Activated CD4-positive, alpha-beta memory T cell treated with anti-CD3 and anti-CD28 coated beads, Interleukin-2, amount 10 ng/mL, durations not matched to agents 7 days and 5 days (primary cell): ENCODE measurements at regions not wholly inside any gene's neighbourhood (a gene's known extent, or its start where the extent isn't known, plus 50 kb on each side); places are given as distances from the start of the nearest gene placed in this dataset.
"Not testable (repeated sequence)": the region's sequence is repeated elsewhere in the genome, so short reads cannot be mapped to it uniquely, and the experiment has no call there.

Source experiments
- CTCF ChIA-PET: fragments of 350-600 bp; sonication (Branson Sonifier 250); formaldehyde crosslinking; loops from one replicate; lab custom pipeline; 2021; ENCODE audit warnings: antibody characterized with exemption, inconsistent platforms; lab: Charles Lee
- POLR2A ChIA-PET: fragments of 350-600 bp; sonication (Branson Sonifier 250); formaldehyde crosslinking; loops from one replicate; lab custom pipeline; 2021; ENCODE audit warnings: antibody characterized with exemption; lab: Charles Lee
- DNase-seq: peaks from one replicate; pipeline ENCODE4 v3.0.0-alpha.2; 2020
- H3K27ac Mint-ChIP-seq: one replicate; pipeline ENCODE4 v1.8.0; 2021; ENCODE audit warnings: mild to moderate bottlenecking, mixed read lengths
- H3K27me3 Mint-ChIP-seq: one replicate; pipeline ENCODE4 v1.8.0; 2021; ENCODE audit warnings: mixed read lengths
- H3K36me3 Mint-ChIP-seq: one replicate; pipeline ENCODE4 v1.8.0; 2021; ENCODE audit warnings: low read depth, mixed read lengths
- H3K4me1 Mint-ChIP-seq: one replicate; pipeline ENCODE4 v1.8.0; 2021; ENCODE audit warnings: mixed read lengths
- H3K4me3 Mint-ChIP-seq: one replicate; pipeline ENCODE4 v1.8.0; 2021; ENCODE audit warnings: mild to moderate bottlenecking, mixed read lengths
- H3K9me3 Mint-ChIP-seq: one replicate; pipeline ENCODE4 v1.8.0; 2021; ENCODE audit warnings: mixed read lengths

DNA sequence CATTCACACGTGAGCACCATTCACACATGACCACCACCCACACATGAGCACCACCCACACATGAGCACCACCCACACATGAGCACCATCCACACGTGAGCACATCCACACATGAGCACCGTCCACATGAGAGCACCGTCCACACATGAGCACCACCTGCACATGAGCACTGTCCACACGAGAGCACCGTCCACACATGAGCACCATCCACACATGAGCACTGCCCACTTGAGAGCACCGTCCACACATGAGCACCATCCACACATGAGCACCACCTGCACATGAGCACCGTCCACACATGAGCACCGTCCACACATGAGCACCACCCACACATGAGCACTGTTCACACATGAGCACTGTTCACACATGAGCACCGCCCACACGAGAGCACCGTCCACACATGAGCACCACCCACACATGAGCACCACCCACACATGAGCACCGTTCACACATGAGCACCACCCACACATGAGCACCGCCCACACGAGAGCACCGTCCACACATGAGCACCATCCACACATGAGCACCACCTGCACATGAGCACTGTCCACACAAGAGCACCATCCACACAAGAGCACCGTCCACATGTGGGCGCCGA is 471.3 kb upstream of the SALL3 start:
- H3K36me3 Mint-ChIP-seq, DNase-seq, H3K27ac Mint-ChIP-seq, H3K4me1 Mint-ChIP-seq, POLR2A ChIA-PET, CTCF ChIA-PET, H3K27me3 Mint-ChIP-seq, H3K4me3 Mint-ChIP-seq: not testable (repeated sequence)
- H3K9me3 Mint-ChIP-seq, result peaks cover 16% of the 10 kb centered on the region

DNA sequence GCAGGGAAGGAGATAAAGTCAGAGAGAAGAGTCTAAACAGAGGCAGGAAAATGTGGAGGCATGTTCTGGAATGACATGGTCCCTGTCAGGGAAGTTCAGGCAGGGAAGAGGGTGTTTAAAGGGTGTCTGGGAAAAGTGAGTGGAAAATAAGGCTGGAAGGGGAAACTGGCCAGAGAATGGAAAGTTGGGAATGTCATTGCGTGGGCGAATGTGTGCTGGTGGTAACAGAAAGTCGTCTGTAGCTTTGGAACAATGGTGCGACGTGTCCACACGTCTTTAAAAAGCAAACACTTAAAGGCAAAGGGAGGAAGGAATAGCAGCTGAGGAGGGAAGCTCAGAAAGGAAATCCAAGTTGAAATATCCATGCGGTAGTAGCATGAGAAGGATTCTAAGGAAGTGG is 469.5 kb upstream of the SALL3 start:
- Mint-ChIP-seq H3K27ac (no peak overlapping the region), H3K27me3 (no peaks in the 10 kb centered on the region), H3K36me3 (no peaks in the 10 kb centered on the region), H3K9me3 (peaks cover 16% of the 10 kb centered on the region), H3K4me1 (no peaks in the 10 kb centered on the region), H3K4me3 (no peak overlapping the region)
- CTCF ChIA-PET, result no interaction called here
- no peak for DNase-seq
- POLR2A ChIA-PET, result no interaction called here

DNA sequence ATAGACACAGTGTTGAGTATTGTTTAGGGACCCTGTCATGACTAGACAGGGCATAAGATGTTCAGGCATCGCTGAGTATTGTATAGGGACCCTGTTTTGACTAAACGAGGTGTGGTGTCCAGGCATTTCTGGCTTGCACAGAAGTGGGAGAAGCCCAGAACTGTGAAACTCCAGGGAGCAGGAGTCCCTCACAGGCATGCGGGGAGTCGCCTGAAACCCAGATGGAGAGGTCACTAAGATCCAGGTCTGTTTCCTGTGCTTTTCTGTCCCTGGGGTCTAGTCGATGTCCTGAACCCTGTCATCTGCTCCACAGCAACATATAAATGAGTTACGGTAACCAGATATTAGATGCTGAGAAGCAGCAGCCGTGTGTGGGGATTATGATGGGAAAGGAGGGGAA is 469.0 kb upstream of the SALL3 start:
- no peak overlapping the region for H3K27ac Mint-ChIP-seq
- peaks cover 16% of the 10 kb centered on the region for H3K9me3 Mint-ChIP-seq

DNA sequence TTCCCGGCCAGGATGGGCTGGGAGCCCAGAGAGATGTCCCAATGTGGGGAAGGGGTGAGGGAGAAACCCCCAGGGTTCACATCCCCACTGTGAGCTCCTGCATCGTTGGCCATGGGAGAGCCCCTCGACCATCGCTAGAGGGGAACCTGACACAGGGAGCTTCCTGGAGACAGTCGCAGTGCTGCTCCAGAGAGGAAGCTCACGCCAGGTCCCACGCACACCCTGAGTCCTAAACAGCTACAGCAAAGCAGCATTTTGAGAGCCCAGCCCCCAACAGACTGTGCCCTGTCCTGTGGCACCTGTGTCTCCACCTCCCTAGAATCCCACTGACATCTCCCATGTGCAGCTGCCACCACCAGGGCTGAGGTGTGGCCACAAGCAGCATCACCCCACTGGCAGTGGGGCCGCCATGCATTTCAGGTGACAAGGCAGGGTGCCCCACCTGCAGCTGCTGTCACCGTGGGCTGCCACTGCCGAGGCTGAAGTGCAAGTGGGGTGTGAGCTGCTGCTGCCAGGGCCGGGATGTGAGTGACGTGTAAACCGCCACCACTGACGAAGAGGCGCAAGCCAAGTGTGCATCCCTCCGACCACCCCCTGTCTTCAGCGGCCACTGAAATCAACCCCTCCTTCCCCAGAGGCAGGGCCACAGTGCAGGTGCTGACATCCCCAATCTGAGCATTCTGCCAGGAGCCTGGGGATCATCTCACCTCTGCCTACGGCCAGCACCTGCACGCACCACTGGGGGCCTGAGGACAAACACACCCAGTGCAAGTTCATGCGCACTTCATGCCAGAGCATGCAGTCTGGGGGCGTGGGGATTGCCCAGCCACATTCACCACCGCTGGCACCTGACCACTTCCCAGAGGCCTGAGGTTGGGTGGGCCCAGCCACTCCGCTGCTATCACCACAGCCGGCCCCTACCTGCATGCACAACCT is 467.7 kb upstream of the SALL3 start:
- POLR2A ChIA-PET, result no interaction called here
- H3K4me1 Mint-ChIP-seq, result no peaks in the 10 kb centered on the region

More for the DNA sequence above, 469.0 kb upstream of the SALL3 start:
- Mint-ChIP-seq H3K4me1 (no peaks in the 10 kb centered on the region), H3K27me3 (no peaks in the 10 kb centered on the region), H3K36me3 (no peaks in the 10 kb centered on the region), H3K4me3 (no peak overlapping the region)
- DNase-seq, result no peak
- ChIA-PET CTCF (no interaction called here), POLR2A (no interaction called here)

DNA sequence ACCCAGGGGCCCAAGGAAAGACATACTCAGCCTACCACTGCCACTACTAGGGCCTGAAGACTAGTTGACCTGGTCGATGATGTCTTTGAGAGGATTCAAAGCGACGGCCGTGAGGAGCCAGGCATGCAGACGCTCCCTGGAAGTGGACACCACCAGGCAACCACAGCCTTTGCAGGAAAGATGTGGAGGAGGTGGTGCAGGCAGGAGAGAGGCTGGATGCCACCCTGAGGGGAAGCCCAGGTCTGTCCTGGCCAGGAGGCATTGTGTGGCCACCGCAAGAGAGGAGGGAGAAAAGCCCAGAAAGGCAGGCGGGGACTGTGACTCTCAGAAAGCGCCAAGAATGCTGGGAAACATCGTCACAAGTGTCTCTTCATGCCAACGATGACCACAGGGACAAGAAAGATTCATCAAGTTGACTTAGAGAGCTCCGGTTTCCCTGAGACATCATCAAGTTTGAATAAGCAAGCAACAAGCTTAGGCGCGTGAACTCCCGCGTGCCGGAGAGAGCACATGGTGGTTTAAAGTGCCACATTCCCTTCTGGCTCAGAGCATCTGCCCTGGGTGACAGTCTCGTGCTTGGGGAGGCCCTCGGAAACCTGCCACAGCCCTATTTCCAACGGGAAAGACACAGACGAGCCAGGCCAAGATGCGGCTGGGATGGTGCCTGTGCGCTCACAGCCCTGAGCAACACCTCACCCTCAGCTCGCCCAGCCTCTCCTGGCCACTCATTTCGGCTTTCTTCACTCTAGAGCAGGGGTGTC is 464.5 kb upstream of the SALL3 start:
- ChIA-PET POLR2A (no interaction called here), CTCF (no interaction called here)
- no peak for DNase-seq
- Mint-ChIP-seq H3K27ac (no peak overlapping the region), H3K27me3 (no peaks in the 10 kb centered on the region), H3K9me3 (peaks cover 9% of the 10 kb centered on the region), H3K4me3 (no peak overlapping the region), H3K36me3 (no peaks in the 10 kb centered on the region), H3K4me1 (no peaks in the 10 kb centered on the region)

More for the DNA sequence above, 467.7 kb upstream of the SALL3 start:
- H3K9me3 Mint-ChIP-seq, result peaks cover 9% of the 10 kb centered on the region
- no peaks in the 10 kb centered on the region for H3K27me3 Mint-ChIP-seq
- no peak overlapping the region for H3K27ac Mint-ChIP-seq
- DNase-seq, result no peak
- CTCF ChIA-PET, result no interaction called here
- no peak overlapping the region for H3K4me3 Mint-ChIP-seq
- H3K36me3 Mint-ChIP-seq, result no peaks in the 10 kb centered on the region

DNA sequence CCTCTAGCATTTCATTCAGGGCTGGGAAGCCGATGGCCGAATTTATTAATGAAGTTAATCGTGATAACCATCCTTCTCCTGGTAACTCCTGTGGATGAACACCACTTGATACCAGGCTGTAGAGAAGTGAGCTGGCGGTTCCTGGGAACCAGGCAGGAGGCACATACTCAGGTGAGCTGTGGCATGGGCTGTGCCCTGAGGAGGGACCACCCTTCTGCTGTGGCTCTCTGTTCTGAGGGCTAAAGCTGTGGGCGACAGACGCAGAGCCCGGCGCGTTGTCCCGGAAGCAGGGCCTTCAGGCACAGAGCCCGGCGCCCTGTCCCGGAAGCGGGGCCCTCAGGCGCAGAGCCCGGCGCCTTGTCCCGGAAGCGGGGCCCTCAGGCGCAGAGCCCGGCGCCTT is 462.3 kb upstream of the SALL3 start:
- Mint-ChIP-seq H3K4me1 (no peaks in the 10 kb centered on the region), H3K27ac (no peak overlapping the region), H3K27me3 (no peaks in the 10 kb centered on the region), H3K4me3 (no peak overlapping the region), H3K36me3 (no peaks in the 10 kb centered on the region), H3K9me3 (peaks cover 12% of the 10 kb centered on the region)
- ChIA-PET CTCF (no interaction called here), POLR2A (no interaction called here)
- DNase-seq, result no peak

DNA sequence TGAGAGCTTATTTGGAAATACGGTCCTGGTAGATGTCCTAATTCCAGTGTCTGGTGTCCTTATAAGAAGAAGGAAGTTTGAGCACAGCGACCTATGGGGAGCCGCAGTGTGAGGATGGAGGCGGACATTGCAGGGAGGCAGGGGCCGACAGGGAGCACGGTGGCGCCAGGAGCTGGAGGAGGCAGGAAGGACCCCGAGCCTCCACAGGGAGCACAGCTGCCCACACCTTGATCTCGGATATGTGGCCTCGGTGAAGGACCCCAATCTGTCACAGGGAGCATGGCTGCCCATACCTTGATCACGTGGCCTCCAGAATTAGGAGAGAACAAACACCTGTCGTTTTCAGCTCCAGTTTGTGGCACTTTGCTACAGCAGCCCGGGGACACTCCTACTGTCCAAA is 461.6 kb upstream of the SALL3 start:
- Mint-ChIP-seq H3K4me3 (no peak overlapping the region), H3K27ac (no peak overlapping the region), H3K4me1 (no peaks in the 10 kb centered on the region), H3K36me3 (no peaks in the 10 kb centered on the region), H3K27me3 (no peaks in the 10 kb centered on the region), H3K9me3 (peaks cover 12% of the 10 kb centered on the region)
- DNase-seq, result no peak
- CTCF ChIA-PET, result no interaction called here
- POLR2A ChIA-PET, result no interaction called here

DNA sequence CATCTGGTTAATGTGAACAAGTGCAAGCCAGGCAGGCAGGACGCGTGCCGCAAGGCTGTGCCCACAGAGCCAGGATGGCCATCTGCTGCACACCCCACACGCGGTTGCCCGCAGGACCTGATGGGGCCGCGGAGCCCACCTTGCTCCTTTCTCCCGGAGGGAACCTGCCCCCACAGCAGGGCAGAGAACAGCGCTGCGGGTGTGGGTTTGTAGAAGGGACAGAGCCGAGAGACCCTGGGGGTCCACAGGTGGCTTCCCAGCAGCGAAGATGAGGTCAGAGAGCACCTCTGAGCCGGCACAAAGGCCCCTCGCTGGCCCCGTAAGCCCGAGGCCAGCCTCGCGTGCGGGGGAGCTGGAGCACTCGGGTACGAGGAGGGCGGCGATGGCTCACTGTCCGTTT is 460.8 kb upstream of the SALL3 start:
- no peaks in the 10 kb centered on the region for H3K27me3 Mint-ChIP-seq
- no peak overlapping the region for H3K4me3 Mint-ChIP-seq
- peaks cover 12% of the 10 kb centered on the region for H3K9me3 Mint-ChIP-seq
- ChIA-PET POLR2A (no interaction called here), CTCF (no interaction called here)
- DNase-seq, result no peak
- no peak overlapping the region for H3K27ac Mint-ChIP-seq
- no peaks in the 10 kb centered on the region for H3K4me1 Mint-ChIP-seq
- no peaks in the 10 kb centered on the region for H3K36me3 Mint-ChIP-seq

DNA sequence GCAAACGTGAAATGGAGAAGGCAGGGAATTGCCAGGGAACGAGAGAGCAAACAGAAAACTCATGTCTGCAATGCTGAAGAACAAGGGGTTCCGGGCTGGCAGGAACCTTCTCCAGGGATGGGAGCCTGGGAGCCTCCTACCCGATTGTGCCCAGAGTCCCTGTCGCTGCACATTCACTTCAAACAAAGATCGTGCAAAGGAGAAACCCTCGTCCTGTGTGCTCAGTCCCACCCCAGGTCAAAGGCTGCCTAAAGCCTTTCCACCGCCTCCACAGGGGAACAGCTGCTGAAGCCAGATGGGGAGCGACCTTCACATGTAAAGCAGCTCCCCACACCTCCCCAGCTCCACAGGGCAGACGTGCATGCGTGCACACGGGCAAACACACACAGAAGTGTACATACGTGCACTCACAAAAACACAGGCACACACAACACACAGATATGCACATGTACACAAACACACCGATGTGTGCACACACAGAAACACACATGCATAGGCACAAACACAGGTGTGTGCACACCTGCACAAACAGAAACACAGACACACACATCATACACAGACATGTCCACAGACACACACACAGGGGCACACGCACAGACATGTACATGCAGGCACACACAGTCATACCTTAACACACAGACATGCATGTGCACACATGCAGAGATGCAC is 460.1 kb upstream of the SALL3 start:
- CTCF ChIA-PET, result no interaction called here
- H3K36me3 Mint-ChIP-seq, result no peaks in the 10 kb centered on the region
- H3K27ac Mint-ChIP-seq, result no peak overlapping the region
- H3K4me1 Mint-ChIP-seq, result no peaks in the 10 kb centered on the region
- H3K4me3 Mint-ChIP-seq, result no peak overlapping the region
- POLR2A ChIA-PET, result no interaction called here
- no peaks in the 10 kb centered on the region for H3K27me3 Mint-ChIP-seq
- H3K9me3 Mint-ChIP-seq, result peaks cover 18% of the 10 kb centered on the region
- no peak for DNase-seq

DNA sequence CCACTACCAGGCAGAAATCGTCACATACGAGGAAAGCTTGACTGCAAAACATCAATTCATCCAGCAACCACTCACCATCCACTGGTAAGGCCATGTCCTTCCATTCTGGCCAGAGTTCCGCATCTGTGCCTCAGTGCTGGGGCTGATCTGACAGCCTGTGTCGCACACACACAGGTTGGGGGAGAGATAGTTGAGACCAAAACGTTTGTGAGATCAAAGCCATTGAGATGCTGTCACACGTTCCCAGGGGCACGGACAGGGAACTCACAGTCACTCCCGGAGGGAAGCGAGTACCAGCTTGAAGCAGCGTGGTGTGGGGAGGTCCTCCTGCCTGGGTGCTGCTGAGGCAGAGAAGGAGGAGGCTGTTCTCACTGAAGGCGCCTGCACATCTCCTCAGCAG is 458.5 kb upstream of the SALL3 start:
- DNase-seq, result no peak
- ChIA-PET CTCF (no interaction called here), POLR2A (no interaction called here)
- no peaks in the 10 kb centered on the region for H3K36me3 Mint-ChIP-seq
- H3K9me3 Mint-ChIP-seq, result peaks cover 18% of the 10 kb centered on the region
- no peak overlapping the region for H3K4me3 Mint-ChIP-seq
- no peak overlapping the region for H3K27ac Mint-ChIP-seq
- no peaks in the 10 kb centered on the region for H3K27me3 Mint-ChIP-seq
- H3K4me1 Mint-ChIP-seq, result no peaks in the 10 kb centered on the region

DNA sequence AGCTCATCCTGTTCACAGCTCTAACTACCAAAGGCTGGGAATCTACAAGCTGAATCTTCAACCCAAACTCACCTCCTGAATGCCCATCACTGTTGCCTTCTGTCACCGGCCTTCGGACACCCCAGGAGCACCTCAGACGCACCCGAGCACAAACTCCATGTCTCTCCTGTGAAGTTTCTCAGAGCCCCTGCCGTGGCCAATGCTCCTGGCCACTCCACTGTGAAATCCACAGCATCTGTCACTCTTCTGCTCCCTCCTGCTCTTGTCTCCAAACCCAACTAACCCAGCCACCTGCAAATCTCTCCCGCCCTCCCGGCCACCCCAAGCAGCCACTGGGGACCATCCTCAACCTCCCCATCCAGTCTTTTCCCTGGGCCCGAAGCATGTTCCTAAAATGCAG is 457.9 kb upstream of the SALL3 start:
- ChIA-PET POLR2A (no interaction called here), CTCF (no interaction called here)
- DNase-seq, result no peak
- no peaks in the 10 kb centered on the region for H3K36me3 Mint-ChIP-seq
- no peak overlapping the region for H3K4me3 Mint-ChIP-seq
- peaks cover 18% of the 10 kb centered on the region for H3K9me3 Mint-ChIP-seq
- H3K27me3 Mint-ChIP-seq, result no peaks in the 10 kb centered on the region
- no peaks in the 10 kb centered on the region for H3K4me1 Mint-ChIP-seq
- H3K27ac Mint-ChIP-seq, result no peak overlapping the region

DNA sequence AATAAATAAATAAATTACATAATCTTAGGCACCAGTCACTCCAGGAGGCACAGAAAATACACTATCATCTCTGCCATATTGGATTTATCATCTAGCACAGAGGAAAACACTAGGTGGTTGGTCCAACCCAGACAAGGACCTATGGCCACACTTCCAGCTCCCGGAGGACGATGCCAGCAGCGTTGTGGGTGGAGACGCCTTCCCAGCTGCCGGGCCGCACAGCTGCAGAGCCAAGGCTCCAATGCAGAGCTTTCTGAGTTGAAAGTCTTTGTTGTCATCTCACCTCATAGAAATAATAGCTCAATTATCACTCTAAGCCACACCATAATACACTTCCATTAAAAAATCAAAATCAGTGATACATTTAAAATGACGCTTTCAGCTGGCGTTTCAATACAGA is 457.1 kb upstream of the SALL3 start:
- peaks cover 18% of the 10 kb centered on the region for H3K9me3 Mint-ChIP-seq
- no peak for DNase-seq
- ChIA-PET CTCF (no interaction called here), POLR2A (no interaction called here)
- H3K4me1 Mint-ChIP-seq, result no peaks in the 10 kb centered on the region
- H3K36me3 Mint-ChIP-seq, result no peaks in the 10 kb centered on the region
- no peaks in the 10 kb centered on the region for H3K27me3 Mint-ChIP-seq
- no peak overlapping the region for H3K4me3 Mint-ChIP-seq
- no peak overlapping the region for H3K27ac Mint-ChIP-seq

DNA sequence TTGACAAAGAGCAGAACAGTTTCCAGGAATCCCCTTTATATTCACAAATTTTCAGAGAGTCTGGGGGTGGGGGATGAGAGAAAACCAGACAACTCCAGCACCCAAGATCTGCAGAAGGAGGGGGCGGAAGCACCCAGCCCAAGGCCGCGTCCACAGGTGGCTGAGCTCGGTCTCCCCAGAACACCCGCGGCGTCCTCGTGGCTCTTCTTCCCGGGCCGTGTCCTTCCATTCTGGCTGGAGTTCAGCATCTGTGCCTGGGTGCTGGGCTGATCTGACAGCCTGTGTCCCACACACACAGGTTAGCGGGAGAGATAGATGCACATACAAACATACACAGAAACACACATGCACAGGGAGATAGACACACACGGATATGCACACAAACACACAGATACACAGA is 455.8 kb upstream of the SALL3 start:
- Mint-ChIP-seq H3K27me3 (no peaks in the 10 kb centered on the region), H3K4me3 (no peak overlapping the region), H3K27ac (no peak overlapping the region), H3K36me3 (no peaks in the 10 kb centered on the region), H3K4me1 (no peaks in the 10 kb centered on the region), H3K9me3 (peaks cover 12% of the 10 kb centered on the region)
- POLR2A ChIA-PET, result no interaction called here
- CTCF ChIA-PET, result no interaction called here
- DNase-seq, result no peak
